IPS-NIHi11 (cell line): ENCODE measurements at regions not wholly inside any gene's neighbourhood (a gene's known extent, or its start where the extent isn't known, plus 50 kb on each side); places are given as distances from the start of the nearest gene placed in this dataset.
"Not testable (repeated sequence)": the region's sequence is repeated elsewhere in the genome, so short reads cannot be mapped to it uniquely, and the experiment has no call there.

Experiments used
- DNase-seq: peaks from one replicate; pipeline ENCODE4 v3.0.0; 2012; ENCODE audit warnings: mixed read lengths, low spot score

DNA sequence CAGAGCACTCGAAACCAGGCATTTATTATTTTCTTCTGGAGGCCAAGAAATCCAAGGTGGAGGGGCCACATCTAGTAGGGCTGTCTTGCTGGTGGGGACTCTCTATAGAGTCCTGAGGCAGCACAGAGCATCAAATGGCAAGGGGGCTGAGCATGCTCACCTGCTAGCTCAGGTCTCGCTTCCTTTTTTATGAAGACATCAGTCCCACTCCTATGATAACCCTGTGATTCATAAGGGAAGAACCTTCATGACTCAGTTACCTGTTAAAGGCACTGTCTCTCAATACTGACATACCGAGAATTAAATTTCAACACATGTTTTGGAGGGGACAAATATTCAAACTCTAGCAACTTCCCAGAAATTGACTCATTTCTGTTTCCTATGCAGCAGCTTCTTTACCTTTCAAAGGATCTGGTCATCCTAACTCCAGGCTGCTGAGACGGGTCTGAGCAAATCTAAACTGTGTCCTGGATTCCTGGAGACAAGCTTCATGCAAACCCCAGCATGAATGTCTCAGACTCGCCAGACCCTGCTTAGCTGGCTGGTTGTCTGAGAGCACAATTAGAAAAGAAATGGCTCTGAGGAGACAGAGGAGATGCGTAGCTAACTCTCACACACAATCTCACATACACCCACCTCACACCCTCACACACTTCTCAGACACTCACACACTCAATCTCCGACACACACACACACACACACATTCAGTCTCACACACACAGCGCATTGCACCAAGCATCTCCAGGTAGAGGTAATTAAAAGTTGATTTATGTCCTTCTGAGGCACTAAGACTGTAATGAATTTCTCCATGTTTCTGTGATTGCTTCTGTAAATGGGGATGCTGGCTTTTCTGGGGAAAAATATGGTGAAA, 280.8 kb downstream of the BCL2L11 start:
- not testable (repeated sequence) for DNase-seq

DNA sequence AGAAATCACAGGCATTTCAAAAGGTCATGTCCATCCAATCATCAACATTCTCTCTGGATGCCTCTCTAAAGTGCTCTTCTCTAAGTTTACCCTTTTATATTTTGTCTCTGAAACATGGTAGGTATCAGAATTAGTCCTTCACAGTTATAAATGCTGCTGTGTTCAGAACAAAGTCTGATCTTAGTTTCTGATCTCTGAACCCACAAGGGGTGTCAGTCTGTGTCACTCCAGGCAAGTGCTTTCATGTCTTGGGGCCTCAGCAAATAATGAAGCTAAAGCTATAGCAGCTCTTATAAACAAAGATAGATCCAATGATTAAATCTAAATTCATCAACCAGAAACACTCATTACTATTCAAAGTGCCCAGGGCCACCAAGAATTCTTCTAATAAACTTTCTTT, 281.7 kb downstream of the BCL2L11 start:
- DNase-seq: not testable (repeated sequence)

DNA sequence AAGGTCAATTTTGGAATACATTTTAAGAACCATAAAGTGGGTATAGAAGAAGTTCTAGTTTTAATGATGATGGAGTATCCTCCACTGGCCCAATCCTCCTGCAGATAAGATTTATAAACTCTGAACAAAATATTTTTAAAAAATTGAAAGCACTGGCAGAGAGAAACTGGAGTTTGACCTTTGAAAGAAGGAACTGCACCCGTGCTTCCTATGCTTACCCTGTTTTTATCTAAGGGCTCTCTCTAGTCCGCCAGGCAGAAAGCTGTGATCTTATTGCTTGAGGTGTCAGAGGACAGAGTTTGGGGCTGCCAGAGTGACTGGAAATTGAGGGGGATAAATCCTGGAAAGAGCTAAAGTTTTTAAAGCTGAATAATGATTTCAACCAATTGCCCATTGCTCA, 282.6 kb downstream of the BCL2L11 start:
- not testable (repeated sequence) for DNase-seq

DNA sequence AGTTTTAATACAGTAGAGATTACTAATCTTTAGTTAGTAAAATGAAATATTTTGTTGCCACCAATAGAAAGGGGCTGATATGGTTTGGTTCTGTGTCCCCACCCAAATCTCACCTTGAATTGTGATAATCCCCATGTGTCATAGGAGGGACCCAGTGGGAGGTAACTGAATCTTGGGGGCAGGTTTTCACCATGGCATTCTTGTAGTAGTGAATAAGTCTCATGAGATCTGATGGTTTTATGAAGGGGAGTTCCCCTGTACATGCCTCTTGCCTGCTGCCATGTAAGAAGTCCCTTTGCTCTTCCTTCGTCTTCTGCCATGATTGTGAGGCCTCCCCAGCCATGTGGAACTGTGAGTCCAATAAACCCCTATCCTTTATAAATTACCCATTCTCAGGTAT, 285.9 kb downstream of the BCL2L11 start:
- not testable (repeated sequence) for DNase-seq

DNA sequence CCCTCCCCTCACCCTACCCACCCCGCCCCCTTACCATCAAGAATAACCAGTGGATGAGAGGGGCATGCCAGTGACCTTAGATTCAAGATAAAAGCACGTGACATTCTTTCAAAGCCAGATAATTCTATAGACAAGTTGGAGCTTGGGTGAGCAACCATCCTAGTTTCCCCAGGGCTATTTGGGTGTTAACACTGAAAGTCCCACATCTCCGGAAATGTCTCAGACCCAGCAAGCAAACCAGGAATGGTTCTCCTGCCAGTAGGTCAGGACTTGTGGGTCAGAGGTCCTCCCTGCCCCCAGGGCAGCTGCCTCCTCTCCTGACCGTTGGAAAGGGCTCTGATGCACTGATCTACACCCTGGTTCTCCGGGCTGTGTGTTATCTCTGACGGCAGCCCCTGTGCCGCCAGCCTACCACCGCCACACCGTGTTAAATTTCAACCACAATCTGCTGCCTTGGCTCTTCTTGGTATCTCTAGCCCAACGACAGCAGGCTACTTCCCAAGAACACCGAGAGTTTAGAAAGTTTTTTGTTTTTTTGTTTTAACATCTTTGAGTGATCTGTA, 287.0 kb downstream of the BCL2L11 start:
- DNase-seq: not testable (repeated sequence)

DNA sequence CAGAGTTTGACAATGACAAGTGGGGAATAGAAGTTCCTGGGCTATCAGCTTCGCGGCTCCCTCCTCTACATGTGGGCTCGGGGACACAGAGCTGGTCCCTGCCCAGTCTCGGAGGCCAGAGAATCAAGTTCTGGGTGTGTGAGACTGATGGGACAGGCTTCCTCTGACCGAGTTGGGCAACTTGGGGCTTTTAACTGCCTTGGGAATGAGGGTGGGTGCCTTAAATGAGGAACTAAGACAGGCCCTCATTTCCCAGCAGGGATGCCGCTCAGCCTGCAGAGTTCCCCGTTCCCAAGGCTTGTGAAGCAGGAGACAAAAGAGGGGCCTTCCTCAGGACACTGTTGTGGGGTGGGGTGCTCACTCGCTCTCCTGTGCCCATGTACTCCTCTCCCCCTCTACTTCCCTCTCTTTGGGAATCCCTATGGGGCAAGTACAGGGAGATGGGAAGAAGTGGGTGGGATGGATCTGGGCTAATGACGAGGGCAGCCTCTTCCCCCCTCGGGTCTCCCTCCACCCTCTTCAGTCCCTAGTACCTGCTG, 290.2 kb downstream of the BCL2L11 start:
- not testable (repeated sequence) for DNase-seq

DNA sequence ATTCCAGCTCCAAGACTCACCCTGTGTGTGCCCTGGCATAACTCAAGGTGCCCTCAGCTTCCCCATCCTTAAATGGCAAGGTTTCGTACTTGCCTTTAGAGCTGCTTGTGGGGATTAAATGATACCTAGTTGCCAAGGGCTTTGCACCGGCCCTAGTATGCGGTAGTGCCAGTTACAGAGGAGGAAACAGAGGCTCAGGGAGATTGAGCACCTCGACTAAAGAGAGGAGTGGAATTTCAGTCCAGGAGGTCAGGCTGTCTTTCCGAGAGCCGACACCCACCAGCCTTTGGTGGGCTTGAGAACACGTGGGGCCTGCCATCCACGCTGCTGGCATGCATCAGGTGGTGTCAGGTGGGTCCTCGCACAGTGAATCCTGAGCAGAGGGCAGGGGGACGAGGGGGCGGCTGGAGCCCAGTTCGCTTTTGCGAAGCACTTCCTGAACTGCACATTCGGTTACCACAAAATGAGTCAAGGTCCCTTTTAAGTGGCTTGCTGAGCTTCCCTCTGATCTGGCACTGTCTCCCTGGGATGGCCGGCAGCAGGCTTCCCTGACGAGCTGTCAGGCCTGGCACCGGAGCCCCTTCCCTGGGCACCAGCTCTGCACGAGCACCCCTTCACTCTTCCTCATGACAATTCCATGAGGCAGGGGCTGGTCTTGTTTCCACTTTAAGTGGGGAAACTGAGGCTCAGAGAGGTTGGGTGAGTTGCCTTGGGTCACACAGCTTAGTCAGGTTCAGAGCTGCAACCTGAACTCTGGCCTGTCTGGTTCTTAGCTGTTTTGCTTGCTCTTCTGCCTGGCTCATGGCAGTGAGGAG, 291.4 kb downstream of the BCL2L11 start:
- not testable (repeated sequence) for DNase-seq

DNA sequence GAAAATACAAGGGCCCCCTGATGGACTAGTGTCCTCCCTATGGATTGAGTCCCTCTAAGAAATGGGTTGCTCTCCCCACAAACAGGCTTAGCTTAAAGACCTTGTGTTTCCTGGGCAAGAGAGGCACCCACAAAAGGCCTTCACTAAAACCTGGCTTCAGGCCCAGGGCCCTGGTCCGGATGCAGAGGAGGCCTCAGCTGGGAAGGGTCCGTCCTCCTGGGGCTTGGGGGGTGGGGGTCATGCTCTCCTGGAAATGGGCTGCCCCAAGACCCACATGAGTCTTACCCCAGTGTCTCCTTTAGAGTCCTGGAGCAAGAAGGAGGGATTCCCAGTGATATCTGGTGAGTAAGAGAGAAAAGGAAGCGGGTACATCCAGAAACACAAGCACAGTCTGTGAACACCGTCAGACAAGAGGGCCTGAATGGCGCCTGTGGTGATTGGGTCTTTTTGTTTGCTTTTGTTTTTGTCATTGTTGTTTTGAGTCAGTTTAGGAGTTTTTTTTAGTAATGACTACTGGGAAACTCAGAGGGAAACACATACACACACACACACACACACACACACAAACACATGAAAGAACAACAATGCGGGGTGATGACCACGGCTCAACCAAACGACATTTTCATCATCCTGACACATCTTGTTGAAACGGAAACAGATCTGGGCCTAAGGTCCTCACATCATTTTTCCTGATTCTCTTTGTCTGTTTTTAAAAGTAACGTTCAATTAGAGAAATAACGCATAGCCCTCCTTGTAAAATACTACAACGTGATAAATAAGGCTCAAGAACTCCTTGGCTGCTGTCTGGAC, 292.3 kb downstream of the BCL2L11 start:
- not testable (repeated sequence) for DNase-seq

DNA sequence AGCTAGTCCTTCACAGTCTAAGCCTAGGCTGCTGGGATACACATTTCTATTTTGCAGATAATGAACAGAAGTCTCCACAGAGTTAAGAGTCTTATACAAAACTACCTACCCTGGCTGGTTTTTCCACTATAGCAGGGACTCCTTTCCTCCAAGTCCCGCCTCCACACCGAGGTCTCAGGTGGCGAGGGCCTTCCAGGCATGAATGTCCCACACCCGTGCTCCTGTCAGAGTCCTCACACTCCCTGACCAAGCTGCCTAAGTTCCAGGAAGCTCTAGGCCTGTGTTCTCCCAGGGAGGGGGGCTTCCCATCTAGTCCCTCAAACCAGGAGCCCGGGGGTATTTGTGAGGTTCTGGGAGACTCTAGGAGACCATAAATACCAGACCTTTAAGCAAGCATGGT, 293.2 kb downstream of the BCL2L11 start:
- DNase-seq: not testable (repeated sequence)

DNA sequence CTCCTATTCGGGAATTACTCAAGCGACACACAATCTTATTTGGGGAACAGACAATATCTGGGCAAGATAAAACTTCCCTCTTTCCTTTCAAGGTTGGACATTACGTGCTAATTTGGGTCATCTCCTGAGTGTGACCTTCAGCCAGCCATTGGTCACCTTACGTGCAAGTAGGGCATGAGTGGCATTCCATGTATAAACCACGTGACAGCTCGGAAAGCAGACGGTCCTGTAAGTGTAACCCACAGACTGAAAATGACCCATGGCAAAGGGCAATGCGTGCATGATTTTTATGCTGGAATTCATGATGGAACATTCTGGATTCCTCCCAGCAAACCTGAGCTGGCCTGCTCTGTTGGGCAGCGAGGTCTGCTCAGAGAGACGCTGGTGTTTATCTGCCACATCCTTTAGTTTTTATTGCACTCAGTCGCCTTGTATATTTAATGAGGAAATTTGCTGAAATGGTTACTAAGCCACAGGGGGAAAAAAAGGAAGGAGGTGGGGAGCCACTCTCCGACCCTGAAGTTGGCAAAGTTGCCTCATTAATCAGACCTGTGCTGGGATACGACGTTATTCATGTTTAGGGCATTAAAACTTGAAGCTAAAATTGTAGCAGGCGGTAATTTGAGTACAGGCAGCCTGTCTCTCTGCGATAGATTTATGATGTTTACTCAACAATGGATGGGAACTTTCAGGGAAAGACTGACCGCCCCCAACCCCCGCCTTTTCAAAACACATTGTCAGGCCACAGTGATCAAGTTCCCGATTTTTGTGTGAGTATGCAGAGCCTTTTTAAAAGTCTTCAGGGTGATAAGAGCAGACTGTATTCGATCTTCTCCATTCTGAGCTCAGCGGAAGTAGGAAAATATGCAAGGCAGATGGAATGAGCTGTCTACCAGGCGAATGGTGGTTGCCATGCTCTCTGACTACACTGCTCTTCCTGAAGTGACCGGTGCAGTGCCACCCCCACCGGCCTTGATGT, 295.3 kb downstream of the BCL2L11 start:
- not testable (repeated sequence) for DNase-seq

DNA sequence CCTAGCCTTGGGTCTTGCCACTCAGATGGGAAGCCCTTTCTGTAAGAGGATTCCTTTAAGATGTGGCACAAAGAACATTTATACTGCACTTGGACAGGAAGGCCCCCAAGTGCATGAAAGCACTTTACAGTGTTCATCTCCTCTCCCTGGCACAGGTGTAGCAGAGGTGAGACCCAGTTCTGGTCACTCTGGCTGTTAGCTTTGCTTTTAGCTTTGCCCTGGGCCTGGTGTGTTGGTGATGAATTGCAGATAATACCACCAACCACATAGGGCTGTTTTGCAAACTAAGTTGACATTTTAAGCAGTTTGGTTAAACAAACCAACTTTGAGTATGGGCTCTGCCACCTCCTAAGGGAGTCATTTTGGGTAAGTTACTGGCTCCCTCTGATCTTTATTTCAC, 296.3 kb downstream of the BCL2L11 start:
- DNase-seq: not testable (repeated sequence)

DNA sequence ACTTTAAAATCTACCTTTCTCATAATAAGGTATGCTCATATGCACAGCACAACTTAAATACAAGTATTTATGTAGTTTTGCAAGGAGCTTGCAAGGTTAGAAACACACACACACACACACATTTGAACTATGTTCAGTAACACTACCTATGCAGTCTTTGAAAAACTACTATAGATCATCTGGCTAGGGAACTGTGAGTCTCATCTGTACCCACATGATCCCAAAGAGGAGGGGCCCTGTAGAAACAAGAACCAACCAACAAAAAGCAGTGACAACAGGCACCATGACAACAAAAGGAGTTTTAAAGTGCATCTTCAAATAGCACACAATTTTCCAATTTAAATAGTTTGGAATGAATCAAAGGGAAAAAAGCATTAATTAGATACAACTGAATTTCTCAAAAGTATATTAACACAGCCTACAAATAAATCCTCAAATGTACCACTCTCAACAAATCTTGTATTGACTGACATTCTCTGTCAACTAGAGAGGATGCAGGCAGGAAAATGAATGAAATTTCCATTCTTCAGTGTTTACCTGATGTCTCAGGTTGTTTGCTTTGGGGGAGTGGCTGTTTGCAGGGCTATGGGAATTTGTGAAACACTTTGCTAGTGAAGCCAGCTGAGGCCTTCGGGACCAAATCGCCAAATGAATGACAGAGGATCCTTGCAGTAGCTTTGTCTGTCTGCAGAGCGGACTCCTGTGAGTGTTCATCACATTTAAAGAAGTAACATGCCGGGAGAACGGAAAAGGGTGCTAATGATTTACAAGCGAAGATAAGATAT, 297.6 kb downstream of the BCL2L11 start:
- DNase-seq: peak; percentile 2

DNA sequence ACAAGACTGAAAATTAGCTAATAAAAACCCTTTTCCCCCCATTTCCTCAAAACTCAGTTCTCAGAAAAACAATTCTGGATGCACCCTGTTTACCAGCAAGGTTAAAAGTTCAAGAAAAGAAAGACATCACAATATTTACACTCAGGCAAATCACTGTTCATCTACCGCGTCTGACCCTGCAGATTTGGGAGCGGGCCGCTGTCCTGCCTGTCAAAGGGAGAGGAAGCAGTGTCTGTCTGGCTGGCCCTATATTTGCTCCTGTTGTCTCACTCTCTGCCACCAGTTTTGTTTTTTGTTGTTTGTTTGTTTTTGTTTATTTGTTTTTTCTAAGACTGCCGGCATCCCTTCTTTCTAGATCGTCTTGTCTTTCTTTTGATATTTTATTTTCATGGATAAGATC, 299.4 kb downstream of the BCL2L11 start:
- not testable (repeated sequence) for DNase-seq

DNA sequence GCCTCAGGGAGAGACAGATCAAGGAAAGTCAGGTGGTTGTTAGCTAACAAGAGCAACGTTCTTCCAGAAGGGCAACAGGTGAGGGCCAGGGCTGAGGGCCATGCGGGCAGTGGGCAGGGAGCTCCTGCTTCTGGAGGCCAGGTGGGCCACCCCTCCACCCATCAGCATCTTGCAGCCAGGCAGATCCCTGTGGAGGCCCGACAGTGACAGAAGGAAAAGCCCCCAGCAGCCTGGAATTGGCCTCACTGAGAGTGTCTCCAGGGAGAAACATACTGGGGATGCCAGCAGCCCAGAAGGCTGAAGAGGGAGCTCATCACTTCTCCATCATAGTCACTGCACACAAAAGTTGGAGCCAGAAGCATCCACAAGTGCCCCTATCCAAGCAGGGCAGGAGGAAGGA, 300.1 kb downstream of the BCL2L11 start:
- not testable (repeated sequence) for DNase-seq

DNA sequence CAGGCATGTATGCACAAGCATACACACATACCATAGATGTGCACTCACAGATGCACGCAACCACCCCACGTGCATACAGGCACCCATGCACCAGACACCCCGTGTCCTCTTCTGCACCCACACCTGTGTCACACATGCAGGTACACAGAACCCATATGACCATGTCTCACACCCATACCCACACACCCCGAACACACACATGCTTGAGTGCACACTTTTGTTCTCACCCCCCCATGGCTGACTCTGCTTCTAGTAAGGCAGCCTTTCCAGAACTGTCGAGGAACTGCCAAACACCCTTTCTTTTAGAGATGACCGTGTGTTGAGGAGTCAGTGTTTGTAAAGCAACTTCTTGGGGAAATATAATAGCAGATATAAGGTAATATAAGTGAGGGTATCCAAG, 301.2 kb downstream of the BCL2L11 start:
- DNase-seq: not testable (repeated sequence)

DNA sequence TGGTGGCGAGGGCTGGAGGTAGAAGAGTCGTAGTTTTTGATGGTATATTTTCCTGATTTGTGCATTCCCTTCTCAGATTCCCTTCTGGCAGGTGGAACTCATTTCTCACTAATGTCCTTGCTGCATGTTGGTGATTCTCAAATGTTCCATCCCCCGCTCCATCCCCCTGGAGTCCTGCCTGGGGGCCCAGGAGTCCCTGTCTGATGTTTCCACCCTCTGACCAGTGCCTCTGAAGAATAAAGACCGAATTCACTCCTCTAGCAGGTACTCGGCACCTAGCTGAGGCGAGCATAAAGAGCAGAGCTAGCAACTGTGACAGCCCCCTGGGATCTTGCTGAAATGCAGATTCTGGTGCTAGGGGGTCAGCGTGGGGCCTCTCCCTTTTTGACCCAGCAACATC, 301.8 kb downstream of the BCL2L11 start:
- peak; percentile 5 for DNase-seq

DNA sequence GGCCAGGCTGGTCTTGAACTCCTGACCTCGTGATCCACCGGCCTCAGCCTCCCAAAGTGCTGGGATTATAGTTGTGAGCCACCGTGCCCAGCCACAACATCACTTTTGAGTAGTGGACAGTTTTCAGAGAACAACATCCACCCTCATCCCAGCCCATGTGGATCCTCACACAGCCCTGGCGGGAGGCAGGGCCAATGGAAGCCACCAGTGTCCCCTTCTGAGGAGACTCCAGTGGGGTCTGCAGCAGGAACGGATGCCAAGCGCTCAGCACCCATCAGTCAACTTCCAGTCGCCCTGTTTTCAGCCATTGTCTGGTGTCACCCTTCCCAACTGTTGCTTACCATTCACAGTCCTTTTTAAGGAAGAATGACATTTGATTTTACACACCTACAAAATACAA, 302.5 kb downstream of the BCL2L11 start:
- not testable (repeated sequence) for DNase-seq

DNA sequence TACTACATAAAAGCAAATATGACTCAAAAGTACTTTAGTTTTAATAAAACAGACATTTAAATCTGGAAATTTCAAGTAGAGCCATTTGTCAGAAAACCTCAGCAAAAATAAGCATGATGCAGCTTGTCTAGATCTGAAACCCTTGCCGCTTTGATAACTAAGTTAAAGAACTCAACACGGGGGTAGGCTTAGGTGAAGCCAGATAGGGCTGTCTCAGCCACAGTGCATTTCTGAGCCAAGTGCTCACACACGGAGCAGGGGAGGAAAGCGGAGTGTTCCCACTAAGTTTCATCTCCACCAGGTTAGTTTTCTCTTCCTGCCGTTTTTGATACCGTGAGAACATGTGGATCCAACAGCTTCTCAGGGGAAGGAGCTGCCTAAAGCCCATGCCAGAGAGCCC, 303.5 kb downstream of the BCL2L11 start:
- DNase-seq: not testable (repeated sequence)

DNA sequence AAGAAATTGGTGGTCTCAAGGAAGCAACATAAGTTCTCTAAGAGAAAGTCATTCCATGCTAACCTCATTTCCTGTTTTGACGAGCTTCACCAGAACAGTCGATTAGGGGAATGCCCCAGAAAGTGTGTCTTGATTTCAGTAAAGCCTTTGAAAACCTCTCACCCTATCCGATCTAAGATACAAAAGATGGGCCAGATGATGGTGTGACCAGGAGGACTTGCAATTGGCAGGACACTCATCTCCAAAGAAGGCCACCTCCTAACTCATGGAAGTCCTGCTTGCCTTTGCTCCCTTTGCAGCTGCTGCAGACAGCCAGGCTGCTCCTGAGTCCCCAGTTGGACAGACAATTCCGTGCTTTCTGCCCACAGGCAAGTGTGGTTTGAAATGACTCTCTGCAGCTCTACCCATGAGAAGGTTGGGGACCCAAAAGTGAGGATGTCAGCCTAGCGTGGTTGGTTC, 304.2 kb downstream of the BCL2L11 start:
- not testable (repeated sequence) for DNase-seq
